DOHH2 (cell line): ENCODE measurements at regions not wholly inside any gene's neighbourhood (a gene's known extent, or its start where the extent isn't known, plus 50 kb on each side); places are given as distances from the start of the nearest gene placed in this dataset.

Experiments used
- EZH2phosphoT487 ChIP-seq: fragments of 200-600 bp; sonication (generic); IDR thresholded peaks from 2 replicates; pipeline ENCODE4 v1.6.1; 2017; ENCODE audit warnings: borderline replicate concordance, mild to moderate bottlenecking, antibody characterized with exemption, low read length, moderate library complexity, mixed read lengths
- TF ChIP-seq, protein P1 (sequence below): fragments of 200-600 bp; sonication (generic); IDR thresholded peaks from one replicate; pipeline ENCODE4 v1.5.1; 2014; ENCODE audit warnings: antibody characterized with exemption, mild to moderate bottlenecking, low read depth, low read length; ENCODE audit not compliant: poor library complexity, severe bottlenecking

DNA sequence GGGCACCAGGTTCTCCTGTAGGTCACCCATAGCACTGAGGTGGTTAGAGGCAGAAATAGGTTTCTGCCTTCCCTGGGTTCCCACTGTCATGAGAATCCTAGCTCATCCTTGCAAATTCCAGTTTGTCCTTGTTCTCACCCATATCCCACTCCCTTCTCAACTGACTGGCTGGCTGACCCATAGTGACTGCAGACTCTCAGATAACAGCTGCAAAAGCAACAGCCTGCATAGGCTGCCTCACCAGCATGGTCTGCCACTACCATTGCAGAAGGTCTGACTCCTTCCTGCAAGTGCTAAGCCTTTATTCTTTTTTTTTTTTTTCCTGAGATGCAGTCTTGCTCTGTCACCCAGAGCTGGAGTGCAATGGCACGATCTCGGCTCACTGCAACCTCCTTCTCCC, 194.0 kb downstream of the SEMA6A start:
- TF ChIP-seq, protein P1, sequence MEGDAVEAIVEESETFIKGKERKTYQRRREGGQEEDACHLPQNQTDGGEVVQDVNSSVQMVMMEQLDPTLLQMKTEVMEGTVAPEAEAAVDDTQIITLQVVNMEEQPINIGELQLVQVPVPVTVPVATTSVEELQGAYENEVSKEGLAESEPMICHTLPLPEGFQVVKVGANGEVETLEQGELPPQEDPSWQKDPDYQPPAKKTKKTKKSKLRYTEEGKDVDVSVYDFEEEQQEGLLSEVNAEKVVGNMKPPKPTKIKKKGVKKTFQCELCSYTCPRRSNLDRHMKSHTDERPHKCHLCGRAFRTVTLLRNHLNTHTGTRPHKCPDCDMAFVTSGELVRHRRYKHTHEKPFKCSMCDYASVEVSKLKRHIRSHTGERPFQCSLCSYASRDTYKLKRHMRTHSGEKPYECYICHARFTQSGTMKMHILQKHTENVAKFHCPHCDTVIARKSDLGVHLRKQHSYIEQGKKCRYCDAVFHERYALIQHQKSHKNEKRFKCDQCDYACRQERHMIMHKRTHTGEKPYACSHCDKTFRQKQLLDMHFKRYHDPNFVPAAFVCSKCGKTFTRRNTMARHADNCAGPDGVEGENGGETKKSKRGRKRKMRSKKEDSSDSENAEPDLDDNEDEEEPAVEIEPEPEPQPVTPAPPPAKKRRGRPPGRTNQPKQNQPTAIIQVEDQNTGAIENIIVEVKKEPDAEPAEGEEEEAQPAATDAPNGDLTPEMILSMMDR = no peak
- TF ChIP-seq EZH2phosphoT487 = no peak
